Smooth muscle cell of the brain vasculature (primary cell): ENCODE measurements at regions not wholly inside any gene's neighbourhood (a gene's known extent, or its start where the extent isn't known, plus 50 kb on each side); places are given as distances from the start of the nearest gene placed in this dataset.
"Not testable (repeated sequence)": the region's sequence is repeated elsewhere in the genome, so short reads cannot be mapped to it uniquely, and the experiment has no call there.

Experiments used
- DNase-seq: peaks from one replicate; pipeline ENCODE4 v3.0.0-alpha.2; 2012; ENCODE audit warnings: low read depth, low spot score

- DNase-seq = not testable (repeated sequence)
Observed at GRCh38 chrX:71822314-71822713, 59.2 kb downstream of the CXorf49B start.

- no peak for DNase-seq
Observed at GRCh38 chrX:71823391-71824057, 60.4 kb downstream of the CXorf49B start.

GRCh38 chrX:71828086-71828485 is 64.9 kb downstream of the CXorf49B start:
- no peak for DNase-seq

- DNase-seq = not testable (repeated sequence)
Observed at GRCh38 chrX:71838092-71838491, 72.6 kb upstream of the NHSL2 start.

- no peak for DNase-seq
Observed at GRCh38 chrX:71846429-71846828, 64.2 kb upstream of the NHSL2 start.

GRCh38 chrX:71852182-71852581 is 58.5 kb upstream of the NHSL2 start:
- DNase-seq = no peak

GRCh38 chrX:71859637-71860036 is 51.0 kb upstream of the NHSL2 start:
- peak; percentile 17 for DNase-seq
